ENCODE measurements at regions not wholly inside any gene's neighbourhood (a gene's known extent, or its start where the extent isn't known, plus 50 kb on each side); places are given as distances from the start of the nearest gene placed in this dataset.

- 32% methylated on average over 2 of the region's 2 CpGs for WGBS (ENCODE audit: insufficient coverage, low coverage, low lambda C conversion rate, missing lambda C conversion rate)
- Histone ChIP-seq H3K27me3 (peaks cover 0 to 5% of the 10 kb centered on the region in 2 donors), H3K27ac (no peak overlapping the region), H3K36me3 (no peaks in the 10 kb centered on the region), H3K4me1 (no peaks in the 10 kb centered on the region), H3K9me3 (no peaks in the 10 kb centered on the region), H3K4me3 (no peak overlapping the region)
- TF ChIP-seq CTCF (IDR thresholded peaks at IDR 0.05) (no peak), POLR2A (IDR thresholded peaks at IDR 0.05) (no peak)
- DNase-seq: no peak
- no peak for ATAC-seq
- intact Hi-C loops (cut with DNase I): no loop called here
Measured at GRCh38 chr5:106085556-106085955, 1585.2 kb downstream of the EFNA5 start.

GRCh38 chr5:106085136-106085535, 1585.6 kb downstream of the EFNA5 start:
- 6% methylated on average over 1 of the region's 1 CpG for WGBS (ENCODE audit: insufficient coverage, low coverage, low lambda C conversion rate, missing lambda C conversion rate)
- TF ChIP-seq CTCF (IDR thresholded peaks at IDR 0.05) (no peak), POLR2A (IDR thresholded peaks at IDR 0.05) (no peak)

GRCh38 chr5:106080535-106080934, 1590.2 kb downstream of the EFNA5 start:
- TF ChIP-seq POLR2A (IDR thresholded peaks at IDR 0.05) (no peak), CTCF (IDR thresholded peaks at IDR 0.05) (no peak)
- Histone ChIP-seq H3K27me3 (peaks cover 0 to 5% of the 10 kb centered on the region in 2 donors), H3K36me3 (no peaks in the 10 kb centered on the region), H3K9me3 (no peaks in the 10 kb centered on the region), H3K4me3 (no peak overlapping the region), H3K27ac (no peak overlapping the region), H3K4me1 (no peaks in the 10 kb centered on the region)
- no peak for DNase-seq
- intact Hi-C loops (cut with DNase I): no loop called here
- 75% methylated on average over 1 of the region's 1 CpG for WGBS (ENCODE audit: insufficient coverage, low coverage, low lambda C conversion rate, missing lambda C conversion rate)
- no peak for ATAC-seq

More at GRCh38 chr5:106085136-106085535, 1585.6 kb downstream of the EFNA5 start:
- H3K27me3 ChIP-seq: peaks cover 0 to 5% of the 10 kb centered on the region in 2 donors
- H3K4me1 ChIP-seq: no peaks in the 10 kb centered on the region
- intact Hi-C loops (cut with DNase I): no loop called here
- ATAC-seq (no peak), DNase-seq (no peak)
- H3K27ac ChIP-seq: no peak overlapping the region
- no peak overlapping the region for H3K4me3 ChIP-seq
- no peaks in the 10 kb centered on the region for H3K36me3 ChIP-seq
- no peaks in the 10 kb centered on the region for H3K9me3 ChIP-seq

- Histone ChIP-seq H3K9me3 (no peaks in the 10 kb centered on the region), H3K27me3 (no peaks in the 10 kb centered on the region), H3K4me3 (no peak overlapping the region), H3K4me1 (no peaks in the 10 kb centered on the region), H3K36me3 (no peaks in the 10 kb centered on the region), H3K27ac (no peak overlapping the region)
- 75% methylated on average over 4 of the region's 4 CpGs for WGBS (ENCODE audit: insufficient coverage, low coverage, low lambda C conversion rate, missing lambda C conversion rate)
- DNase-seq: no peak
- no peak for TF ChIP-seq CTCF (IDR thresholded peaks at IDR 0.05)
- TF ChIP-seq POLR2A (IDR thresholded peaks at IDR 0.05): no peak
- ATAC-seq: no peak
- intact Hi-C loops (cut with DNase I): no loop called here
Measured at GRCh38 chr5:106076655-106077054, 1594.1 kb downstream of the EFNA5 start.

- H3K36me3 ChIP-seq: no peaks in the 10 kb centered on the region
- intact Hi-C loops (cut with DNase I): no loop called here
- no peak overlapping the region for H3K4me3 ChIP-seq
- 33% methylated on average over 2 of the region's 2 CpGs for WGBS (ENCODE audit: insufficient coverage, low coverage, low lambda C conversion rate, missing lambda C conversion rate)
- TF ChIP-seq POLR2A (IDR thresholded peaks at IDR 0.05): no peak
- DNase-seq (no peak), ATAC-seq (no peak)
- no peaks in the 10 kb centered on the region for H3K27me3 ChIP-seq
- no peaks in the 10 kb centered on the region for H3K4me1 ChIP-seq
- no peaks in the 10 kb centered on the region for H3K9me3 ChIP-seq
- no peak overlapping the region for H3K27ac ChIP-seq
Measured at GRCh38 chr5:106072208-106072607, 1598.5 kb downstream of the EFNA5 start.

All from right lobe of liver (tissue), 6 donors.